Mesenchymal stem cell (in vitro differentiated cells and primary cell): ENCODE measurements at regions not wholly inside any gene's neighbourhood (a gene's known extent, or its start where the extent isn't known, plus 50 kb on each side); places are given as distances from the start of the nearest gene placed in this dataset.

ENCODE experiments used
- DNase-seq: peaks from one replicate; pipeline ENCODE4 v3.0.0-alpha.2; 2013
- H2AFZ ChIP-seq: one replicate; pipeline ENCODE4 v1.6.1; 2013; ENCODE audit warnings: low read depth, mild to moderate bottlenecking, control low read depth, inconsistent platforms, low read length, moderate library complexity
- H2AK5ac ChIP-seq: 2 replicates; pipeline ENCODE4 v1.6.1; 2013; ENCODE audit warnings: low read length, moderate library complexity, mild to moderate bottlenecking, inconsistent platforms; ENCODE audit not compliant: severe bottlenecking
- H2BK120ac ChIP-seq: one replicate; pipeline ENCODE4 v1.6.1; 2013; ENCODE audit warnings: low read depth, mild to moderate bottlenecking, inconsistent platforms, low read length, moderate library complexity
- H2BK12ac ChIP-seq, 2 experiments: one replicate each; pipeline ENCODE4 v1.6.1; 2013; ENCODE audit warnings: inconsistent platforms in 2 of 2, low read length in 2 of 2, mild to moderate bottlenecking in 2 of 2, moderate library complexity in 2 of 2, control low read depth in 1 of 2
- H2BK15ac ChIP-seq: one replicate; pipeline ENCODE4 v1.6.1; 2013; ENCODE audit warnings: mild to moderate bottlenecking, low read depth, inconsistent platforms; ENCODE audit not compliant: poor library complexity, severe bottlenecking
- H2BK5ac ChIP-seq: 2 replicates; pipeline ENCODE4 v1.6.1; 2013; ENCODE audit warnings: low read depth, mild to moderate bottlenecking, low read length, control low read depth, inconsistent platforms; ENCODE audit not compliant: poor library complexity, severe bottlenecking
- H3K14ac ChIP-seq, 2 experiments: one replicate each; pipeline ENCODE4 v1.6.1; 2013; ENCODE audit warnings: inconsistent platforms in 2 of 2, low read length in 2 of 2, control low read depth in 1 of 2, mild to moderate bottlenecking in 1 of 2, moderate library complexity in 1 of 2
- H3K18ac ChIP-seq, 2 experiments: one replicate each; pipeline ENCODE4 v1.6.1; 2013; ENCODE audit warnings: inconsistent platforms in 2 of 2, low read length in 2 of 2, control low read depth in 1 of 2, low read depth in 1 of 2, mild to moderate bottlenecking in 1 of 2
- H3K23ac ChIP-seq, 2 experiments: one replicate each; pipeline ENCODE4 v1.6.1; 2013; ENCODE audit warnings: inconsistent platforms in 2 of 2, low read length in 2 of 2, mild to moderate bottlenecking in 2 of 2, moderate library complexity in 2 of 2, control low read depth in 1 of 2
- H3K27ac ChIP-seq: 2 replicates; pipeline ENCODE4 v1.5.1; 2013; ENCODE audit warnings: mild to moderate bottlenecking, moderate library complexity, low read length, control low read depth, inconsistent platforms; ENCODE audit not compliant: poor library complexity, severe bottlenecking
- H3K27me3 ChIP-seq, 2 experiments: 2 replicates each; pipeline versions ENCODE4 v1.6.1 to v1.7.0; 2013; ENCODE audit warnings: low read length in 2 of 2, mild to moderate bottlenecking in 2 of 2, moderate library complexity in 2 of 2, control low read depth in 1 of 2, inconsistent platforms in 1 of 2; ENCODE audit not compliant: control insufficient read depth in 1 of 2, insufficient read depth in 1 of 2
- H3K36me3 ChIP-seq, 2 experiments: 2 replicates each; pipeline versions ENCODE4 v1.6.1 to v1.7.0; 2013; ENCODE audit warnings: low read length in 2 of 2, control low read depth in 1 of 2, inconsistent platforms in 1 of 2, low read depth in 1 of 2, mild to moderate bottlenecking in 1 of 2; ENCODE audit not compliant: insufficient read depth in 2 of 2, control insufficient read depth in 1 of 2
- H3K4ac ChIP-seq, 2 experiments: one replicate each; pipeline ENCODE4 v1.6.1; 2013; ENCODE audit warnings: inconsistent platforms in 2 of 2, low read length in 2 of 2, mild to moderate bottlenecking in 2 of 2, moderate library complexity in 2 of 2, control low read depth in 1 of 2, low read depth in 1 of 2
- H3K4me1 ChIP-seq: 2 replicates; pipeline ENCODE4 v1.6.1; 2013; ENCODE audit warnings: low read depth, low read length, control low read depth; ENCODE audit not compliant: control insufficient read depth, insufficient read depth
- H3K4me2 ChIP-seq: 2 replicates; pipeline ENCODE4 v1.6.1; 2013; ENCODE audit warnings: low read length, mild to moderate bottlenecking, inconsistent platforms; ENCODE audit not compliant: poor library complexity, severe bottlenecking
- H3K4me3 ChIP-seq, 2 experiments: 2 replicates each; pipeline versions ENCODE4 v1.5.1 to v1.7.0; 2013; ENCODE audit warnings: low read length in 2 of 2, mild to moderate bottlenecking in 2 of 2, control low read depth in 1 of 2, low read depth in 1 of 2; ENCODE audit not compliant: insufficient read depth in 1 of 2
- H3K79me1 ChIP-seq: replicated peaks from 2 replicates; pipeline ENCODE4 v1.6.1; 2013; ENCODE audit warnings: mild to moderate bottlenecking, control low read depth, low read length, inconsistent platforms; ENCODE audit not compliant: poor library complexity, severe bottlenecking
- H3K9ac ChIP-seq: 2 replicates; pipeline ENCODE4 v1.7.0; 2013; ENCODE audit warnings: mild to moderate bottlenecking, low read length, moderate library complexity
- H3K9me3 ChIP-seq: 2 replicates; pipeline ENCODE4 v1.7.0; 2013; ENCODE audit warnings: mild to moderate bottlenecking, low read length; ENCODE audit not compliant: control insufficient read depth
- H4K8ac ChIP-seq: one replicate; pipeline ENCODE4 v1.6.1; 2013; ENCODE audit warnings: inconsistent platforms, mild to moderate bottlenecking, low read length, moderate library complexity
- H4K91ac ChIP-seq: one replicate; pipeline ENCODE4 v1.6.1; 2013; ENCODE audit warnings: mild to moderate bottlenecking, low read length, inconsistent platforms
- WGBS: methylation state at CpG from one replicate; pipeline ENCODE4 v1.1.7; 2013; ENCODE audit warnings: mixed read lengths; 5-methylcytosine and 5-hydroxymethylcytosine counted together

- Histone ChIP-seq H3K79me1 (no peaks in the 10 kb centered on the region), H2BK120ac (no peak overlapping the region), H2BK15ac (no peak overlapping the region), H3K9ac (no peak overlapping the region), H3K14ac (no peak overlapping the region), H3K36me3 (no peaks in the 10 kb centered on the region), H3K4me1 (peaks cover 2% of the 10 kb centered on the region), H2BK5ac (no peak overlapping the region), H3K27ac (no peak overlapping the region), H3K9me3 (peaks cover 6% of the 10 kb centered on the region), H3K18ac (no peak overlapping the region), H2BK12ac (no peak overlapping the region), H2AK5ac (no peak overlapping the region), H3K4ac (no peak overlapping the region), H3K4me2 (no peak overlapping the region), H3K23ac (no peak overlapping the region), H2AFZ (no peak overlapping the region), H3K27me3 (no peaks in the 10 kb centered on the region), H4K8ac (no peak overlapping the region), H4K91ac (no peak overlapping the region), H3K4me3 (no peak overlapping the region)
- no CpG with 5 or more reads among the region's 1 CpG for WGBS
- no peak for DNase-seq
Measured at GRCh38 chr13:47656651-47657050, 344.4 kb downstream of the SUCLA2 start.

DNA sequence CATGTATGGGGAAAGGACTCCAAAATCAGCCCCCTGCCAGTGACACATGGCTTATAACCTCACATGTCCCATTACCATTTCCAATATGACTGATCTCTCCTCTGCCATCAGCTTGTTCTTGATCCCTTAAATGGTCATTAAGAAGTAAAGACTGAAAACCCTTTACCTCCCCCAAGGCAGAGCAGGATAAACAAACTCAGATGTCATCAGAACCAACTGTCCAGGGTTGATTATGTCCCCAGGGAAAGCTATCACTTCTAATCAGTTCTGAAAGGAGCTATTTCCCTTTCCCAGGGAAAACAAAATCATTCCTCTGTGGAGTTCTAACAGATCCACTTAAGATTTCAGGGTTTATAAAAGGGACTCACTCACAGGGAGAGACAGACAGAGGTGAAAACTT is 350.9 kb downstream of the SUCLA2 start:
- DNase-seq: peak; percentile 14
- Histone ChIP-seq H3K14ac (no peak overlapping the region), H3K27me3 (no peaks in the 10 kb centered on the region), H2AK5ac (no peak overlapping the region), H3K4me3 (no peak overlapping the region), H4K91ac (no peak overlapping the region), H3K18ac (no peak overlapping the region), H3K36me3 (no peaks in the 10 kb centered on the region), H2BK12ac (no peak overlapping the region), H3K9me3 (no peaks in the 10 kb centered on the region), H2BK120ac (no peak overlapping the region), H2BK15ac (no peak overlapping the region), H3K4me1 (peaks cover 2% of the 10 kb centered on the region), H4K8ac (no peak overlapping the region), H3K79me1 (no peaks in the 10 kb centered on the region), H3K4ac (no peak overlapping the region), H2BK5ac (no peak overlapping the region), H3K27ac (no peak overlapping the region), H2AFZ (no peak overlapping the region), H3K9ac (no peak overlapping the region), H3K4me2 (no peak overlapping the region), H3K23ac (no peak overlapping the region)

DNA sequence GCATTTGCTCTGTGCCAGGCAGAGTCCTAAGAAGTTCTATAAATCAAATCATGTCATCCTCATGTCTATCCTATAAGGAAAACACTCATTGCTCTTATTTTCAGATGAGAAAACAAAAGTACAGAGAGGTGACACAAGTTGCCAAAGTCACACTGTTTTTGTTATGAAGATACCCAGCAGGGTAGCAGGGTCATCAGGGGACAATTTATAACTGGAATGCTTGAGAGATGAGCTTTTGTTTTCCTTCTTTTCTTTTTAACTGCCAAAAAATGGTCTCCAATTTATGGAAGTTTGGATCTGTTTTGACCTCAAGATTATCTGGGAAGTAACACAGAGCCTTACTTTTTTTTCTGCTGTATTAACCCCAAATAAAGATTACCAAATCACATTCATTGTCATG is 354.1 kb downstream of the SUCLA2 start:
- H3K9me3 ChIP-seq: no peaks in the 10 kb centered on the region
- no peak overlapping the region for H3K14ac ChIP-seq
- H3K27ac ChIP-seq: no peak overlapping the region
- no peak overlapping the region for H3K4me2 ChIP-seq
- H2BK12ac ChIP-seq: no peak overlapping the region
- no peak for DNase-seq
- no peaks in the 10 kb centered on the region for H3K27me3 ChIP-seq
- H4K91ac ChIP-seq: no peak overlapping the region
- H2AK5ac ChIP-seq: no peak overlapping the region
- H3K4me1 ChIP-seq: peaks cover 2% of the 10 kb centered on the region
- H3K79me1 ChIP-seq: no peaks in the 10 kb centered on the region
- no peak overlapping the region for H3K9ac ChIP-seq
- no peak overlapping the region for H2BK15ac ChIP-seq
- H3K4me3 ChIP-seq: no peak overlapping the region
- H2BK5ac ChIP-seq: no peak overlapping the region
- no peak overlapping the region for H3K18ac ChIP-seq
- no peak overlapping the region for H3K4ac ChIP-seq
- no peak overlapping the region for H2AFZ ChIP-seq
- no peak overlapping the region for H4K8ac ChIP-seq
- H3K36me3 ChIP-seq: no peaks in the 10 kb centered on the region
- H2BK120ac ChIP-seq: no peak overlapping the region
- no peak overlapping the region for H3K23ac ChIP-seq

DNA sequence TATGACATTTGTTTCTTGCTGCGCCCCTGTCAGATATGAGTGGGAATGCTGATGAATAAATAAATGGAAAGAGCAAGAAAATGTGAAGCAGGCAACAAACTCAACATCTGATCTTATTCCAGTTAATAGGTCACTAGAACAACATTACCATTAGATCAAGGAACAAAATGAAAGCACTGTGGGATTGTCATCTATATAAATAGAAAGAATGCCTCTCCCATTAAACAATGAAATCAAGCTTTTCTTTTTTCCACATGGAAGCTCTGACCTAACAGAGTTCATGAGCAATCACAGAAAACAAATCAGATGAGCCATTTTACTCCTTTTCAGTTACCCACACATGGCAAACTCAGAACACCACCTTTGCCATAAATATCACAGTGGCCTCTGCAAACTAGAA is 354.8 kb downstream of the SUCLA2 start:
- no peak overlapping the region for H4K8ac ChIP-seq
- H3K4me2 ChIP-seq: no peak overlapping the region
- no peak overlapping the region for H2AFZ ChIP-seq
- no peak overlapping the region for H3K23ac ChIP-seq
- no peak overlapping the region for H2BK12ac ChIP-seq
- peaks cover 2% of the 10 kb centered on the region for H3K4me1 ChIP-seq
- no peak overlapping the region for H2BK15ac ChIP-seq
- H2BK120ac ChIP-seq: no peak overlapping the region
- no peaks in the 10 kb centered on the region for H3K36me3 ChIP-seq
- H3K79me1 ChIP-seq: no peaks in the 10 kb centered on the region
- H2BK5ac ChIP-seq: no peak overlapping the region
- no peak overlapping the region for H3K4ac ChIP-seq
- H3K9ac ChIP-seq: no peak overlapping the region
- H3K4me3 ChIP-seq: no peak overlapping the region
- H3K9me3 ChIP-seq: no peaks in the 10 kb centered on the region
- DNase-seq: no peak
- no peak overlapping the region for H3K14ac ChIP-seq
- no peak overlapping the region for H4K91ac ChIP-seq
- no peak overlapping the region for H3K27ac ChIP-seq
- no peaks in the 10 kb centered on the region for H3K27me3 ChIP-seq
- H2AK5ac ChIP-seq: no peak overlapping the region
- H3K18ac ChIP-seq: no peak overlapping the region
- WGBS: no CpG with 5 or more reads among the region's 1 CpG
